HG02981 (cell line): ENCODE measurements at regions not wholly inside any gene's neighbourhood (a gene's known extent, or its start where the extent isn't known, plus 50 kb on each side); places are given as distances from the start of the nearest gene placed in this dataset.

Source experiments
- ATAC-seq: cut with Tn5 transposase; IDR thresholded peaks from one replicate; pipeline ENCODE4 v1.9.1; 2021; ENCODE audit warnings: mild to moderate bottlenecking, moderate library complexity; ENCODE audit not compliant: unreplicated experiment

DNA sequence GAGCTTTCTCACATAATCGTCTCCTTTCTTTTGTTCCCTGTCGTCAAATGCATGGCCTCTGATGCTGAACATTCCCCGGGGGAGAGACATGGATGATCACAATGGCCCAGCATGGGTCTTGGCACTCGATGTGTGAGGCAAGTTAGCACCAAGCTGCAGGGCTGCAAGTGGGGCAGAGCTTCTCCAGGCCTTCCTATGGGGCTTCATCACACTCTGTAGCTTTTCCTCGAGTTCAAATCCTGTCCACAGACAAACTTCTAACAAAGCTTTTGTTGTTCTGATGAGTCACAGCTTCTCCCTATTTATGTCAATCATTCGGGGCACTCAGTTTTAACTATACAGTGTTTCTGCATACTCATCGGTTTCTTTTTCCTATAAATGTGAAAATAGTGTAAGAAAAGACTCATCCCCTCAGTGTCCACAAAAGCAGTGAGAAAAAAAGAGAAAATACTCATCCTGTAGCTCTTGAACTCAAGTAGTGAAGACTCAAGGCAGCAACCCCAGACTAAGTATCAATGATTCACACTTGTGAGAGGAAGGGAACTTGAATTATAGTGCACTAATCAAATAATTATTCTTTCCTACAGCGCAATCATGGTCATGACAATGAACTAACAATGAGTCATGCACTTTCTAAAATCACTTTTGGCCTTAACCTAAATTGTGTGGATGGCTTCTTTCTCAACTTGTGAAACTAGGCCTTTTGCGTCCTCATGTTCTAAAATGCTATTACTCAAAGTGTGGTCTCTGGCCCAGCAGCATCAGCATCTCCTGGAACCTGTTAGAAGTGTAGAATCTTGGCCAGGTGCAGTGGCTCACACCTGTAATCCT is 68.4 kb upstream of the NOX3 start:
- no peak for ATAC-seq

- ATAC-seq, result no peak
Measured at GRCh38 chr6:155521719-155522118, 66.1 kb upstream of the NOX3 start.

GRCh38 chr6:155520078-155520477 is 64.4 kb upstream of the NOX3 start:
- no peak for ATAC-seq

GRCh38 chr6:155519176-155519738 is 63.6 kb upstream of the NOX3 start:
- ATAC-seq, result no peak

DNA sequence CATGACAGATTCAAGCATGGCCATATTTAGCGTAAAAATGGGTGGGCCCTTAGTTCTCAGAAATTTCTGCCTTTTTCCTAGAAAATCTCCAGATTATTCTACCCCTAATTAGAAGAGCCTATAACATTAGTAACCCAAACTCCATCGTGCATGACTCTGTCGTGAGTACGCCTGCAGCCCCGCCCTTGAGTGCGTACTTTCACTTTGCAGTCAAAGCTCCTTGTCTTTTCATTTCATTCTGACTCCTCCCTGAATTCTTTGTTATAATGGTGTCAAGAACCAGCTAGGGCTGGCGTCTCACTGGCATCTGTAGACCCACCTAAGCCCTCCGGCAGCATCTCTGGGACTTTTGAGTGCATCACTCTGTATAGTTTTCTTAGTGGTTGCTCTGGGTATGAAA is 61.7 kb upstream of the NOX3 start:
- ATAC-seq, result no peak

- ATAC-seq, result peak; percentile 92
Measured at GRCh38 chr6:155510879-155511278, 55.2 kb upstream of the NOX3 start.

- ATAC-seq, result no peak
Measured at GRCh38 chr6:155509743-155510475, 54.3 kb upstream of the NOX3 start.

DNA sequence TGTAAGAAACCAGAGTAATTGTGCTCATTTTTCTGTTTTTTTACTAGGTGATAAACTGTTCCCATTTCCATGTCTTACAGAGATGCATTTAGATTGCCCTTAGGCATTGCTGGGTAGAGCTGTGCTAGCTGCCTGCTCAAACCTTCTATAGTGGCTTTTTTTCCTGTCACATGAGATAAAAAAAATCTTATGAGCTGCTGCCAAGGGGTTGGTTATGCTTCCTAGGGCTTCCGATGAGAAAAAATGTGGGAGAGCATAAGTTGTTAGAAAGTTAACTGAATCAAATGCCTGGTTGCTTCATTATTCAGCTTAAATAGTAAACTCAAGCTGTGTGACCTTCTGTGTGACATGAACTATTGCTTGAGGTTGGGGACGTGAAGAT is 50.0 kb upstream of the NOX3 start:
- no peak for ATAC-seq
